MM.1S (cell line): ENCODE measurements at regions not wholly inside any gene's neighbourhood (a gene's known extent, or its start where the extent isn't known, plus 50 kb on each side); places are given as distances from the start of the nearest gene placed in this dataset.

Experiments used
- CTCF ChIP-seq: fragments of 300-600 bp; sonication (generic); IDR thresholded peaks from 2 replicates; pipeline ENCODE4 v1.5.1; 2016; ENCODE audit warnings: antibody characterized with exemption, low read length, mixed read lengths
- EZH2 ChIP-seq: fragments of 300-600 bp; sonication (generic); optimal IDR thresholded peaks from 2 replicates; pipeline ENCODE3; 2017; ENCODE audit warnings: low read depth, mild to moderate bottlenecking, antibody characterized with exemption, low read length, mixed read lengths

GRCh38 chr4:123315617-123316016, 81.0 kb upstream of the SPRY1 start:
- TF ChIP-seq CTCF (no peak), EZH2 (no peak)
